ENCODE measurements at regions not wholly inside any gene's neighbourhood (a gene's known extent, or its start where the extent isn't known, plus 50 kb on each side); places are given as distances from the start of the nearest gene placed in this dataset.

DNA sequence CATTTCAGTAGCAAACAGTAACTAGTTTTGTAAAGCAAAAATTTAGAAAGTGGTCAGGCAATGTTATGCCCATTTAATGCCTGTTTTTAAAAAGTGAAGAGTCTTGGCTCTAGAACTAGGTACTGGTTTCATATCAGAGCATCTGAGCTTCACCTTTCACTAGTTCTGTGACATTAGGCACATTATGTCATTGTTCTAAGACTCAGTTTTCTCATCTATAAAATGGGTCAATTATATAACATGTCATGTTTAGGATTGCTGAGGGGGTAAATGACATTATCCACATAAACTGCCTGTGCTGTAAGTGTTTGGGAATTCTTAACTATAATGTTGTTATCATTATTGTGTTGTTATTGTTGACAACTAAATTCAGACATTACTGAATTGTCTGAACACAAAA, 235.6 kb upstream of the ZC3H12C start:
- TF ChIP-seq, protein P1, sequence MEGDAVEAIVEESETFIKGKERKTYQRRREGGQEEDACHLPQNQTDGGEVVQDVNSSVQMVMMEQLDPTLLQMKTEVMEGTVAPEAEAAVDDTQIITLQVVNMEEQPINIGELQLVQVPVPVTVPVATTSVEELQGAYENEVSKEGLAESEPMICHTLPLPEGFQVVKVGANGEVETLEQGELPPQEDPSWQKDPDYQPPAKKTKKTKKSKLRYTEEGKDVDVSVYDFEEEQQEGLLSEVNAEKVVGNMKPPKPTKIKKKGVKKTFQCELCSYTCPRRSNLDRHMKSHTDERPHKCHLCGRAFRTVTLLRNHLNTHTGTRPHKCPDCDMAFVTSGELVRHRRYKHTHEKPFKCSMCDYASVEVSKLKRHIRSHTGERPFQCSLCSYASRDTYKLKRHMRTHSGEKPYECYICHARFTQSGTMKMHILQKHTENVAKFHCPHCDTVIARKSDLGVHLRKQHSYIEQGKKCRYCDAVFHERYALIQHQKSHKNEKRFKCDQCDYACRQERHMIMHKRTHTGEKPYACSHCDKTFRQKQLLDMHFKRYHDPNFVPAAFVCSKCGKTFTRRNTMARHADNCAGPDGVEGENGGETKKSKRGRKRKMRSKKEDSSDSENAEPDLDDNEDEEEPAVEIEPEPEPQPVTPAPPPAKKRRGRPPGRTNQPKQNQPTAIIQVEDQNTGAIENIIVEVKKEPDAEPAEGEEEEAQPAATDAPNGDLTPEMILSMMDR (IDR thresholded peaks at IDR 0.05), result no peak
- no peak for TF ChIP-seq POLR2AphosphoS5 (IDR thresholded peaks at IDR 0.05)
- no peak for TF ChIP-seq POLR2A (IDR thresholded peaks at IDR 0.05)
- TF ChIP-seq EP300 (IDR thresholded peaks at IDR 0.05), result no peak
